OCI-LY3 (cell line): ENCODE measurements at regions not wholly inside any gene's neighbourhood (a gene's known extent, or its start where the extent isn't known, plus 50 kb on each side); places are given as distances from the start of the nearest gene placed in this dataset.

ENCODE experiments used
- CTCF ChIP-seq: fragments of 200-600, 300-600 bp; sonication (generic); IDR thresholded peaks from 2 replicates; pipeline ENCODE4 v1.5.1; 2014; ENCODE audit warnings: antibody characterized with exemption, low read length, low read depth
- EZH2phosphoT487 ChIP-seq: fragments of 200-600 bp; shearing (Covaris generic); IDR thresholded peaks from 2 replicates; pipeline ENCODE4 v1.6.1; 2018; ENCODE audit warnings: antibody characterized with exemption, mixed run types, low read depth

GRCh38 chr15:54803134-54803808 is 393.5 kb downstream of the RSL24D1 start:
- TF ChIP-seq EZH2phosphoT487 (no peak), CTCF (peak; percentile 10; the same call in 1 of the 2 replicates)
